Prostate gland (tissue), 2 donors: ENCODE measurements at regions not wholly inside any gene's neighbourhood (a gene's known extent, or its start where the extent isn't known, plus 50 kb on each side); places are given as distances from the start of the nearest gene placed in this dataset.

Experiments used
- DNase-seq: peaks from one replicate; pipeline ENCODE4 v3.0.0-alpha.2; 2019; ENCODE audit warnings: low spot score
- H3K27ac ChIP-seq, 2 donors: fragments of 200-600 bp; sonication (generic); 2 replicates each; pipeline ENCODE4 v1.5.1; 2017 to 2019
- H3K27me3 ChIP-seq: fragments of 200-600 bp; sonication (generic); replicated peaks from 2 replicates; pipeline ENCODE4 v1.5.1; 2019; ENCODE audit not compliant: insufficient read depth
- H3K36me3 ChIP-seq, 2 donors: fragments of 200-600 bp; sonication (generic); 1 replicate in 1 of 2; 2 replicates in 1 of 2; pipeline versions ENCODE4 v1.5.1 to v1.8.1; 2017 to 2019
- H3K4me1 ChIP-seq: fragments of 200-600 bp; sonication (generic); replicated peaks from 2 replicates; pipeline ENCODE4 v1.5.1; 2019
- H3K4me3 ChIP-seq, 2 donors: fragments of 200-600 bp; sonication (generic); 2 replicates each; pipeline ENCODE4 v1.5.1; 2017 to 2019
- H3K9me3 ChIP-seq: fragments of 200-600 bp; sonication (generic); 2 replicates; pipeline ENCODE4 v1.5.1; 2017
- POLR2A ChIP-seq: fragments of 450-650 bp; IDR thresholded peaks from one replicate; pipeline ENCODE4 v1.6.1; 2016; ENCODE audit warnings: antibody characterized with exemption, mild to moderate bottlenecking
- POLR2AphosphoS5 ChIP-seq: sonication (generic); formaldehyde crosslinking; IDR thresholded peaks from one replicate; pipeline ENCODE4 v1.6.1; 2017; ENCODE audit warnings: antibody characterized with exemption
- WGBS: methylation state at CpG from one replicate; pipeline ENCODE4 v1.1.5; 2018; 5-methylcytosine and 5-hydroxymethylcytosine counted together
- intact Hi-C: fragments of 100-400 bp; cut with DNase I; formaldehyde crosslinking; loops from one replicate; pipeline ENCODE4 v1.14.2; 2022
- TF ChIP-seq, protein P1 (sequence below), 4 experiments: fragments of 200-600 bp in 2 of 4; fragments of 450-650 bp in 2 of 4; sonication (generic) in 2 of 4; IDR thresholded peaks; 1 replicate in 3 of 4; 2 replicates in 1 of 4; pipeline ENCODE4 v1.5.1; 2016 to 2019; ENCODE audit warnings: antibody characterized with exemption in 4 of 4, mild to moderate bottlenecking in 2 of 4, moderate library complexity in 2 of 4

DNA sequence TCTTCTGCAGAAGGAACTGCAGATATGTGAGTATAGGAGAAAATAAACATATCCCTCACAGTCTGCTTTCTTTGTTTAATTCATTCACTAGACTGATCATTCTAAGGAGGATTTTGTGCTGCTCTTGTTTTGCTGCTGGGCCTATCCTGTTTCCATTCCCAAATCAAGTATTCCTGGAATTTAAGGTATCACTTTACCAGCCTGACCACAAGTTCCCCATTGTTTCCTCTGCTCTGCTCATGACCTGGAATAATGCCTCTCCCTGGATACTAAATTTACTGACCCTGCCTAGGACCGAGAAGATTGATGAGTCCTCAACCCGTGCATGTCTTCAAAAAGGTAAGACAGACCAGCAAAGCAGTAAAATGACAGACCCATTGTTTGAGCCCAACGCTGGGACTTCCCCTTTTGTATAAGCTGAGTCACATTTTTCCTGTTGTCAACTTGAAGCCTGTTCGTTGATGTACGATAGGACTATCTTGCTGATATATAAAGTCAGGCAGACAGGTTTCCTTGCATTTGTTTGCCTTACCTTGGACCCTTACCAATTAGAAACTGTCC, 85.5 kb upstream of the TET2 start:
- H3K36me3 ChIP-seq: no peaks in the 10 kb centered on the region
- no peaks in the 10 kb centered on the region for H3K4me1 ChIP-seq
- H3K4me3 ChIP-seq: no peak overlapping the region
- WGBS: 19% methylated on average over 5 of the region's 5 CpGs
- H3K27me3 ChIP-seq: no peaks in the 10 kb centered on the region
- TF ChIP-seq POLR2A (no peak), POLR2AphosphoS5 (no peak)
- TF ChIP-seq, protein P1, sequence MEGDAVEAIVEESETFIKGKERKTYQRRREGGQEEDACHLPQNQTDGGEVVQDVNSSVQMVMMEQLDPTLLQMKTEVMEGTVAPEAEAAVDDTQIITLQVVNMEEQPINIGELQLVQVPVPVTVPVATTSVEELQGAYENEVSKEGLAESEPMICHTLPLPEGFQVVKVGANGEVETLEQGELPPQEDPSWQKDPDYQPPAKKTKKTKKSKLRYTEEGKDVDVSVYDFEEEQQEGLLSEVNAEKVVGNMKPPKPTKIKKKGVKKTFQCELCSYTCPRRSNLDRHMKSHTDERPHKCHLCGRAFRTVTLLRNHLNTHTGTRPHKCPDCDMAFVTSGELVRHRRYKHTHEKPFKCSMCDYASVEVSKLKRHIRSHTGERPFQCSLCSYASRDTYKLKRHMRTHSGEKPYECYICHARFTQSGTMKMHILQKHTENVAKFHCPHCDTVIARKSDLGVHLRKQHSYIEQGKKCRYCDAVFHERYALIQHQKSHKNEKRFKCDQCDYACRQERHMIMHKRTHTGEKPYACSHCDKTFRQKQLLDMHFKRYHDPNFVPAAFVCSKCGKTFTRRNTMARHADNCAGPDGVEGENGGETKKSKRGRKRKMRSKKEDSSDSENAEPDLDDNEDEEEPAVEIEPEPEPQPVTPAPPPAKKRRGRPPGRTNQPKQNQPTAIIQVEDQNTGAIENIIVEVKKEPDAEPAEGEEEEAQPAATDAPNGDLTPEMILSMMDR (IDR thresholded peaks at IDR 0.05): no peak
- no peak overlapping the region for H3K27ac ChIP-seq
- H3K9me3 ChIP-seq: no peaks in the 10 kb centered on the region
- peak; percentile 44 for DNase-seq
- intact Hi-C loops: no loop called here

DNA sequence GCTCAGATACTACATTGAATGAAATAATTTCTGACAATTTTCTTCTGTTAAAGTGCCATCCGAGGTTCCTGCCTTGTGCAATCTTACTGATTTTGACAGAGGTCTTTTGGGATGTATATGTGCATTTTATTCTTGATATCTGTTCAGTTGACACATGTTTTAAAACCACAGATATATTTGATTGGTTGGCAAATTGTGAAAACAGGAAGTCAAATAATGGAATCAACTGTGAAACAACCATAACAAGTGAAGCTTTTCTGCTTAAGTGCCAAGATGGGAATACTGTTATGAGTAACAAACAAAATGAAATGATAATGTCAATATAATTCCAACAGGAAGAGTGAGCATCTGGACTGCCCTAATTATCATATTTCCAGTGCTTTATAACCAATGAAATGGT, 84.9 kb upstream of the TET2 start:
- intact Hi-C loops: no loop called here
- no peaks in the 10 kb centered on the region for H3K9me3 ChIP-seq
- no peak overlapping the region for H3K4me3 ChIP-seq
- no peaks in the 10 kb centered on the region for H3K27me3 ChIP-seq
- no peak for DNase-seq
- TF ChIP-seq, protein P1 (IDR thresholded peaks at IDR 0.05): no peak
- TF ChIP-seq POLR2AphosphoS5: no peak
- TF ChIP-seq POLR2A: no peak
- no peak overlapping the region for H3K27ac ChIP-seq
- H3K36me3 ChIP-seq: no peaks in the 10 kb centered on the region
- H3K4me1 ChIP-seq: no peaks in the 10 kb centered on the region
- WGBS: 10% methylated on average over 1 of the region's 1 CpG

DNA sequence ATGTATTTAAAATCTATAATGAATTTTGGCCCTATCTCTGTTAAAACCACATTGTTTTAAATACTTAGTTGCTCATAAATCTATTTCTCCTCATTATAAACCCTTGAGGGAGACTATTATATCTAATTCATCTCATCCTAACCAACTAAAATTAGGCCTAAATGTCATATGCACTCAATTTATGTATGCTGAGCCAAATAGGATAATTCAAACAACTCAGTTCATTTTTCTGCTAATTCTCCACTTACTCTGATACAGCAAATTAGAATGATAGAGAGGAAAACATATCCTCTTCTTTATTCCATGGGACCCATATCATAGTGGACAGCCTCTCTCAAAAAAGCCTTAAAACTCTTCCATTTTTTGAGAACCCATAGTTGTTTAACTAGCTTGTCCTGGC, 80.3 kb upstream of the TET2 start:
- H3K27ac ChIP-seq: no peak overlapping the region
- no peaks in the 10 kb centered on the region for H3K36me3 ChIP-seq
- DNase-seq: no peak
- intact Hi-C loops: no loop called here
- TF ChIP-seq POLR2A (no peak), POLR2AphosphoS5 (no peak)
- TF ChIP-seq, protein P1 (IDR thresholded peaks at IDR 0.05): no peak
- no peaks in the 10 kb centered on the region for H3K27me3 ChIP-seq
- no peaks in the 10 kb centered on the region for H3K9me3 ChIP-seq
- no peak overlapping the region for H3K4me3 ChIP-seq
- H3K4me1 ChIP-seq: no peaks in the 10 kb centered on the region

DNA sequence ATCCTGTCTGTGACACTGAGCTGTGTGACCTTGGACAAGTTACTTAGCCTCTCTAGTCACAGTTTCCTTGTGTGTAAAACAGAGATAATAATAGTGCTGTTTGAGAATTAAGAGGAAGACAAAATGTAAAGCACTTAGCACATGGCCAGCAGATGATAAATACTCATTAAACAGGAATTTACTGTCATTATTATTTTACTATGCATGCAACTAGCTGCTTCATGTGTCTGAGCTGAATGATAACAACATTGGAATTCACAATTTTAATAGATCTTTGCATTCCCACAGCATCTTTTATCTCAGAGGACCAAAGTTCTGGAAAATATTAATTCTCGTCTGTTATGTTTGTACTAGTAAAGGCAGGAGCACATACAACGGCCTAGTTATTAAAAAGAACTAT, 79.2 kb upstream of the TET2 start:
- WGBS: 50% methylated on average over 2 of the region's 2 CpGs
- Histone ChIP-seq H3K36me3 (no peaks in the 10 kb centered on the region), H3K4me1 (no peaks in the 10 kb centered on the region), H3K4me3 (no peak overlapping the region), H3K9me3 (no peaks in the 10 kb centered on the region), H3K27me3 (no peaks in the 10 kb centered on the region), H3K27ac (no peak overlapping the region)
- intact Hi-C loops: no loop called here
- no peak for DNase-seq
- TF ChIP-seq POLR2AphosphoS5: no peak
- TF ChIP-seq POLR2A: no peak
- TF ChIP-seq, protein P1 (IDR thresholded peaks at IDR 0.05): no peak

DNA sequence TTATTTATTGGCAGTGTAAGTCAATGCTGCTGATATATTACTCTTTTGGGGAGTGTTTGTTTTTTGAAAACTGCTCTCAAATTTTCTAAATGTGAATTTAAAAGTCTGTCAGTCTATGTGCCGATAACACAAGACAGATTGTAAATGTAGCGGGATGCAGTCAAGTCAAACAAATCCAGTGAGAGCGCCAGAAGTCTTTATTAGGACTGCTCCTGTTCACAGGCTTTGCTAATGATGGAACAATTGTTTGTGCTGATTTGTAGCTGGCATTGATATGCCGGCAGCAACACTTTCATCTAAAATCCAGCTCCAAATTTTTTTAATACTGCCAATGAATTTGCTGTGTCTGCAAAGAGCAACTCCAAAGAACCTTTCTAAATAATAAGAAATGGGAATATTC, 78.7 kb upstream of the TET2 start:
- Histone ChIP-seq H3K27ac (no peak overlapping the region), H3K4me3 (no peak overlapping the region), H3K36me3 (no peaks in the 10 kb centered on the region), H3K27me3 (no peaks in the 10 kb centered on the region), H3K4me1 (no peaks in the 10 kb centered on the region), H3K9me3 (no peaks in the 10 kb centered on the region)
- 37% methylated on average over 4 of the region's 4 CpGs for WGBS
- DNase-seq: no peak
- intact Hi-C loops: no loop called here
- TF ChIP-seq, protein P1 (IDR thresholded peaks at IDR 0.05): no peak
- TF ChIP-seq POLR2A: no peak
- no peak for TF ChIP-seq POLR2AphosphoS5
